Keratinocyte (primary cell): ENCODE measurements at regions not wholly inside any gene's neighbourhood (a gene's known extent, or its start where the extent isn't known, plus 50 kb on each side); places are given as distances from the start of the nearest gene placed in this dataset.

Experiments
- CTCF ChIP-seq, 3 experiments: IDR thresholded peaks in 1 of 3; conservative IDR thresholded peaks in 1 of 3; optimal IDR thresholded peaks in 1 of 3; 2 replicates in 2 of 3; 3 replicates in 1 of 3; pipeline versions ENCODE3 to v1.5.1; 2011; ENCODE audit warnings: low read length in 3 of 3, mild to moderate bottlenecking in 3 of 3, moderate library complexity in 2 of 3, control low read depth in 1 of 3, inconsistent platforms in 1 of 3; ENCODE audit not compliant: insufficient read depth in 2 of 3; ENCODE audit errors: extremely low read depth in 1 of 3
- EZH2 ChIP-seq: IDR thresholded peaks from one replicate; pipeline ENCODE4 v1.6.1; 2012; ENCODE audit warnings: inconsistent platforms, mild to moderate bottlenecking, low read length, moderate library complexity

- TF ChIP-seq CTCF (optimal IDR thresholded peaks at IDR 0.05 in 1 of 3, IDR thresholded peaks at IDR 0.05 in 1 of 3, conservative IDR thresholded peaks at IDR 0.05 in 1 of 3; ENCODE audit: extremely low read depth in 1 of 3, insufficient read depth in 2 of 3, low read length in 3 of 3): no peak
- TF ChIP-seq EZH2: no peak
These were observed 82.3 kb downstream of the ANXA1 start for GRCh38 chr9:73234008-73234360.
